Neural cell (in vitro differentiated cells): ENCODE measurements at regions not wholly inside any gene's neighbourhood (a gene's known extent, or its start where the extent isn't known, plus 50 kb on each side); places are given as distances from the start of the nearest gene placed in this dataset.

ENCODE experiments used
- CTCF ChIP-seq: fragments of 450-650 bp; IDR thresholded peaks from 2 replicates; pipeline ENCODE4 v1.5.1; 2014; ENCODE audit warnings: antibody characterized with exemption, mild to moderate bottlenecking, moderate library complexity; ENCODE audit not compliant: poor library complexity, severe bottlenecking
- EZH2 ChIP-seq: fragments of 200-600, 300-800 bp; shearing (Covaris generic), sonication (generic); IDR thresholded peaks from 2 replicates; pipeline ENCODE4 v1.6.1; 2014; ENCODE audit warnings: antibody characterized with exemption, low read length, borderline replicate concordance, mild to moderate bottlenecking; ENCODE audit not compliant: insufficient read depth, poor library complexity, severe bottlenecking
- POLR2AphosphoS5 ChIP-seq: IDR thresholded peaks from 2 replicates; pipeline ENCODE4 v1.6.1; 2012
- SMC3 ChIP-seq: fragments of 450-650 bp; conservative IDR thresholded peaks from 2 replicates; pipeline ENCODE4 v1.6.1; 2014; ENCODE audit warnings: antibody characterized with exemption, mild to moderate bottlenecking, moderate library complexity; ENCODE audit not compliant: poor library complexity

- no peak for TF ChIP-seq CTCF
- no peak for TF ChIP-seq POLR2AphosphoS5
- TF ChIP-seq SMC3: no peak
- TF ChIP-seq EZH2: no peak
These were observed 119.4 kb downstream of the COPS8 start for GRCh38 chr2:237205043-237205541.
